Ovary (tissue), 3 donors: ENCODE measurements at regions not wholly inside any gene's neighbourhood (a gene's known extent, or its start where the extent isn't known, plus 50 kb on each side); places are given as distances from the start of the nearest gene placed in this dataset.

Experiments
- CTCF ChIP-seq, 3 donors: fragments of 450-650 bp in 2 of 3; fragments of 200-600 bp in 1 of 3; IDR thresholded peaks; one replicate each; pipeline versions ENCODE4 v1.5.1 to v1.8.0; 2016 to 2022; ENCODE audit warnings: antibody characterized with exemption in 3 of 3, mild to moderate bottlenecking in 1 of 3
- EP300 ChIP-seq: sonication (generic); formaldehyde crosslinking; IDR thresholded peaks from one replicate; pipeline ENCODE4 v1.6.1; 2017; ENCODE audit warnings: antibody characterized with exemption
- POLR2A ChIP-seq: fragments of 450-650 bp; IDR thresholded peaks from one replicate; pipeline ENCODE4 v1.6.1; 2017; ENCODE audit warnings: antibody characterized with exemption, mild to moderate bottlenecking, moderate library complexity
- donor health status: DM: no; HTN: no; CAD: no.

DNA sequence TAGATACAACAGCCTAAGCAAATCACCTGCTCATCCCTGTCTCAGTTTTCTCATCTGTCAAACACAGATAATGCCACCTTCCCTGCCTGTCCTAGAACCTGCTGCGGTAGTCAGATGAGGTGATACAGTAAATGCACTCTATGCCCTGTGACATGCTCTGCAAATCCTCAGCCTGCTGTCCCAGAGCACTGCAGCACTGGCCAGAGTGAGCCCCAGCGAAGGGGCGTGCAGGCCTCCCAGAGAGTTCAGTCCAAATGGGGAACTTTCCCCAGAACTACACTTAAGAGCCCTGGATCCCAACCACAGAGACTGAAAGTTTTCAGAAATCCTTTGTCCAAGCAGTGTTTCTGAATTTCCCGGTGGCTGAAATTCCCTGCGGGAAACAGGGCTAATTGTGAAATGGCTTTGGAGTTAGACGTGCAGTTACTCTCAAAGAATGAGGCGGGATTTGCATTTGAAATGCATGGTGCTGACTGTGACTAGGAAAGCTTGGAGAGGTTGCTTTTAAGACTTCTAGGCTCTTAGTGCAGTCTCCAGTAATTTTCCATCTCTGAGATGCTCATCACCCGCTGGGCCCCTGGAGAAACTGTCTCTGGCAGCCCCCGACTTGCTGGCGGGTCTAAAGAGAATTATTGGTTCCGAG is 206.5 kb upstream of the AJAP1 start:
- no peak for TF ChIP-seq POLR2A
- TF ChIP-seq CTCF (IDR thresholded peaks at IDR 0.05), result no peak
- no peak for TF ChIP-seq EP300
